HG02852 (cell line): ENCODE measurements at regions not wholly inside any gene's neighbourhood (a gene's known extent, or its start where the extent isn't known, plus 50 kb on each side); places are given as distances from the start of the nearest gene placed in this dataset.
"Not testable (repeated sequence)": the region's sequence is repeated elsewhere in the genome, so short reads cannot be mapped to it uniquely, and the experiment has no call there.

ENCODE experiments used
- ATAC-seq: cut with Tn5 transposase; IDR thresholded peaks from one replicate; pipeline ENCODE4 v1.9.1; 2021; ENCODE audit warnings: mild to moderate bottlenecking, moderate library complexity; ENCODE audit not compliant: unreplicated experiment

- no peak for ATAC-seq
Observed at GRCh38 chr18:30469091-30469490, 573.5 kb downstream of the DSC3 start.

GRCh38 chr18:30465096-30465495, 577.4 kb downstream of the DSC3 start:
- no peak for ATAC-seq

GRCh38 chr18:30457156-30457555, 585.4 kb downstream of the DSC3 start:
- no peak for ATAC-seq

GRCh38 chr18:30455741-30456140, 586.8 kb downstream of the DSC3 start:
- ATAC-seq: no peak

GRCh38 chr18:30454920-30455319, 587.6 kb downstream of the DSC3 start:
- ATAC-seq: no peak

- no peak for ATAC-seq
Observed at GRCh38 chr18:30451981-30452380, 590.6 kb downstream of the DSC3 start.

- ATAC-seq: no peak
Observed at GRCh38 chr18:30450927-30451326, 591.6 kb downstream of the DSC3 start.

- no peak for ATAC-seq
Observed at GRCh38 chr18:30446605-30447004, 595.9 kb downstream of the DSC3 start.

- no peak for ATAC-seq
Observed at GRCh38 chr18:30444544-30444943, 598.0 kb downstream of the DSC3 start.

- no peak for ATAC-seq
Observed at GRCh38 chr18:30440351-30440750, 602.2 kb downstream of the DSC3 start.

GRCh38 chr18:30439174-30439573, 603.4 kb downstream of the DSC3 start:
- ATAC-seq: no peak

GRCh38 chr18:30432349-30432748, 610.2 kb downstream of the DSC3 start:
- no peak for ATAC-seq

- not testable (repeated sequence) for ATAC-seq
Observed at GRCh38 chr18:30419399-30419798, 623.1 kb downstream of the DSC3 start.

- no peak for ATAC-seq
Observed at GRCh38 chr18:30415903-30416302, 626.6 kb downstream of the DSC3 start.

GRCh38 chr18:30409120-30409519, 633.4 kb downstream of the DSC3 start:
- ATAC-seq: no peak

GRCh38 chr18:30406728-30407127, 635.8 kb downstream of the DSC3 start:
- no peak for ATAC-seq

GRCh38 chr18:30405038-30405437, 637.5 kb downstream of the DSC3 start:
- no peak for ATAC-seq

GRCh38 chr18:30404422-30404821, 638.1 kb downstream of the DSC3 start:
- ATAC-seq: no peak

- ATAC-seq: no peak
Observed at GRCh38 chr18:30403278-30403677, 639.3 kb downstream of the DSC3 start.

GRCh38 chr18:30387401-30387800, 655.1 kb downstream of the DSC3 start:
- no peak for ATAC-seq

GRCh38 chr18:30386624-30387023, 655.9 kb downstream of the DSC3 start:
- ATAC-seq: no peak

GRCh38 chr18:30385684-30386083, 656.9 kb downstream of the DSC3 start:
- ATAC-seq: no peak

GRCh38 chr18:30381826-30382225, 660.7 kb downstream of the DSC3 start:
- no peak for ATAC-seq

- no peak for ATAC-seq
Observed at GRCh38 chr18:30378097-30378496, 664.4 kb downstream of the DSC3 start.
